C4-2B (cell line): ENCODE measurements at regions not wholly inside any gene's neighbourhood (a gene's known extent, or its start where the extent isn't known, plus 50 kb on each side); places are given as distances from the start of the nearest gene placed in this dataset.

Experiments
- H3K27ac ChIP-seq: fragments of 450-650 bp; 2 replicates; pipeline ENCODE4 v1.5.1; 2017
- CTCF ChIP-seq: fragments of 450-650 bp; conservative IDR thresholded peaks from 2 replicates; pipeline ENCODE4 v1.5.1; 2017; ENCODE audit warnings: mild to moderate bottlenecking
- ZFX ChIP-seq: fragments of 450-650 bp; IDR thresholded peaks from 2 replicates; pipeline ENCODE4 v1.6.1; 2017

DNA sequence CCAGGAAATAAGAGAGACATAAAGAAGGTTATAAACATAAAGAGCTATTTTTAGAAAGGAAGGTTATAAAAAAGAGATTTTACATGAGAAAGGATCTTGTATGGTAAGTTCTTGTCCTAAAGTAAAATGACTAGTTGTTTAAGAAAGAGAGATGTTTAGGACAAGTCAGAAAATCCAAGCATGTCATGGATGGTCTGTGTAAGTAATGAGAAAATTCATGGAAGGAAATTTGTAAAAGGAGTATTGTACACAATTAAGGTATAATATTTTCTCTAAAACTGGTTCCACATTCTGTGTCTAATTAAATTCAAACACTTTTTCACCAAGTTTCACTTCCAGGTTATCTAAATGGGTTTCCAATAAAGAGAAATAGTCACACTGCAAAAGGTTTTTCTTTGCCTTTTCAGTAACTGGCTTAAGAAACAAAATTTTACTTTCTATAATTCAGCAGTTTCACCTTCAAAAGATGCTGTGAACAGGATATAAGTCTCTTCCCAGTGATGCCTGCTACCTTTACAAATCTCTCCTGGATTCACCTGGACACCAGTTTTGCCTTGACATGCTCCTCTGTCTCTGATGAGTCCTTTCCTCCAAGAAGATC, 455.7 kb downstream of the ZIC1 start:
- H3K27ac ChIP-seq = no peak overlapping the region
- TF ChIP-seq CTCF = no peak
- TF ChIP-seq ZFX = no peak

DNA sequence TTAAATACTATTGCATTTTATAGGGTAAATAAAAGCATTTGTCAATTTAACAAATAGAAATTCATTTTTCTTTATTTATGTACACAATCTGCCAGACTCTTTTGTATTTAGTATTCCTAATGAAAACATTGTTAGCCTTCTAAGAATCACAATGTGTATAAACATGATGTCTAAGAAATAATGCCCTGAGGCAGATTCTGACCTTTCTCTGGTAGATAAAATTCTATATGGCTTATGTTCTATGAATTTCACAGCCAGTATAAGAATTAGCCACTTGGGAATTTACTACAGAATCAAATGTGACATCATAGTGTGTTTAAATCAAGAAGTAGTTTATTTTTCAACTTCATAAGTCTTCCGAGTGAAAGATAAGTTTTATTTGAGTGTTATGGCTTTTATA, 457.4 kb downstream of the ZIC1 start:
- TF ChIP-seq ZFX = no peak
- TF ChIP-seq CTCF = no peak
- no peak overlapping the region for H3K27ac ChIP-seq

GRCh38 chr3:147872568-147872967, 463.4 kb downstream of the ZIC1 start:
- no peak for TF ChIP-seq CTCF
- no peak for TF ChIP-seq ZFX
- H3K27ac ChIP-seq = no peak overlapping the region

DNA sequence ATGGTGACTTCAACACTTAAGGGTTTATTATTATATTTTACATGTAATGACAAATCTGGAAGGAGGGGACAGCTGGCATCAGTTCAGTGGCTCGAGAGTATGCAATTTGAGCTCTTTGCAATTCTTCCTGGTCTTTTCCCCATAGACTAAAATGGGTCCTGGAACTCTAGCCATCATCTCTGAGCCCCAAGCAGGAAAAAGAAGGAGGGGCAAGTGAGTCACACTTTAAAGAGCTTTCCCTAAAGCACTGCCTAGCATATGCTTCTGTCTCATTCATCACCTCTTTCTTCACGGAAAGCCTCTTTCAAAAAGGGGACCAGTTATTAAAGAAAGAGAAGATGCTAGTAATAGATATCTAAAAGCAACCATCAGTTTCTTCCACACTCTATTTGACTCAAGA, 466.3 kb downstream of the ZIC1 start:
- H3K27ac ChIP-seq = no peak overlapping the region
- TF ChIP-seq ZFX (no peak), CTCF (no peak)

DNA sequence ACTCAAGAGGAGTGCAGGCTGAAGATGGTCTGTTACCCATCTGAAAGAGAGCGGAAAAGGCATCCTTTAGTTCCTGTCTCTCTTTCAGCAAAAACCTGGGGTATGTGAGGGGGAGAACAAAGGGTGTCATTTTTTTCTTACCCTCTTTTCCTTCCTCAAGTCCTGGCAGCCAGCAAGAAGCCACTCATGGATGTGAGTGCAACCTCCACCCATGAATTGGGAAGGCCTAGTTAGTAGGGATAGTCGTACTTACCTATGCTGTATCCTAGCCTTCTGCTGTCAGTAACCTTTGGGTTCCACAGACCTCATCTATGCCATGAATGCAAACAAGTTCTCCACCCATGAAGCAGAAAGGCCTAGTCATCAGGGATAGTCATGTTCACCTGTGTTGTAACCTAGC, 472.8 kb downstream of the ZIC1 start:
- TF ChIP-seq CTCF (no peak), ZFX (no peak)
- no peak overlapping the region for H3K27ac ChIP-seq

GRCh38 chr3:147886879-147887278, 477.7 kb downstream of the ZIC1 start:
- no peak overlapping the region for H3K27ac ChIP-seq
- TF ChIP-seq ZFX = no peak
- no peak for TF ChIP-seq CTCF

DNA sequence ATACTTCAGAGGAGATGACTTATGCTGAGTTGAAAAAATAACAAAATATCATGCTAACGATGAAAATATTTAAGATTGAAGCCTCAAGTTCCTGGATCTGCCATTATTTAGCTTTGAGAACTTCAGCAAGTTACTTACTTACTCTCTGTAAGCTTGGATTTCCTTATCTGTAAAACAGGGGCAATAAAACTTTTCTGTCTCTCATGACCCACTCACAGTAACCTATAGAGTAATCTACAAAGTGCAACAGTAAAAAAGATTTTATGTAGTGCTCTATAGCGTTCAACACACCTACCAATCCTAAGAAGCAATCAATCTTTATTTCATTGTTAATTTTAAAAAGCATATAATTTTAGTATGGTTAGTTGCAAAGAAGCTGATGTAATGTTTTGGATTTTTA, 478.6 kb downstream of the ZIC1 start:
- TF ChIP-seq ZFX (no peak), CTCF (no peak)
- H3K27ac ChIP-seq = no peak overlapping the region
